Stimulated activated CD4-positive, alpha-beta T cell treated with anti-CD3 and anti-CD28 coated beads, TNF-alpha, amount 100 ng/mL, for 1 hour (primary cell): ENCODE measurements at regions not wholly inside any gene's neighbourhood (a gene's known extent, or its start where the extent isn't known, plus 50 kb on each side); places are given as distances from the start of the nearest gene placed in this dataset.
"Not testable (repeated sequence)": the region's sequence is repeated elsewhere in the genome, so short reads cannot be mapped to it uniquely, and the experiment has no call there.

Source experiments
- DNase-seq, 3 donors: peaks; one replicate each; pipeline ENCODE4 v3.0.0-alpha.2; 2020; ENCODE audit warnings: low read depth in 3 of 3, low spot score in 1 of 3

- DNase-seq, result no peak
Observed at GRCh38 chr17:16888413-16889087, 83.4 kb downstream of the TNFRSF13B start.

DNA sequence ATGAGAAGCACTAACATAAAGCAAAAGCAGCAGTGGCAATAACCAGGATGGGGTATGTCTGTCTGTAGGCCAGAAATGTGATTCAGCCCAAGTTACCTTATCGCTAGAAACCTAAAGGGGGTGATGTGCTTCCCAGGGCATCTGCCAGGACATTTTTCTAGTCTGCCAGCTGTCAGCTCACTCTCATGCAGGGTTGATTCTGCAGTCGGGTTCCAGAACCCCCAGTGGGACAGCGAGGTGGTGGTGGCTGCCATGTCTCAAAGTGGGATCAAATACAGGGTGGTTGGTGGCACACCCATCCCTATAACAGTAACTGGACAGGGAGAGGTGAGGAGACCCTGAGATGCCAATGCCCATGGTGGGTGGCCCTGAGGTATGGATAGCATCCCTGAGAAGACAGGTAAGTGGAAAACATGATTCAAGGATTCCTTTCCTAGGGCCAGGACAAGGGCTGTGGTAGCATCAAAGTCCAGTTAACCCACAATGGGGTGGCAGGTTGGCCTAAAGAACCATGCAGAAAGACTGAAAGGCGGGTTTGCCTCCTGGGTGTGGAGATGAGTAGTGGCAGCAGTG, 84.3 kb downstream of the TNFRSF13B start:
- DNase-seq, result no peak

GRCh38 chr17:16886655-16887322, 85.1 kb downstream of the TNFRSF13B start:
- no peak for DNase-seq

DNA sequence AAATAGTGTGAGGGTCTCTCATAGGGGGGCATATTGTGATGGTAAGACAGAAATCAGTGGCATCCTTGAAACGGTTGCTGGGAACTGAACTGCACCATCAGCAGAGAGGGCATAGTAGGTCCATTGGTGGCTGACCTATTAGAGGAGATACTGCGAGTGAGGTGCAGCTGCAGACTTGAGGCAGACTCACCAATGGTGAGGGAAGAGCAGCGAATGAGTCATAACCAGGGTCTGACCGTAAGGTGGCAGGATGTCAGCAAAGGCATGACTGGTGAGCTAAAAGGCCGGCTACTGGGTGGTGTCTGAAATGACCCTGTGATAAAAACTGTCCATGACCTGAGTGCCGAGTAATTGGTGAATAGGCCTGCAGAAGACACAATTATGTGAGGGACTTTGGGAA, 86.7 kb downstream of the TNFRSF13B start:
- DNase-seq, result not testable (repeated sequence)

GRCh38 chr17:16882926-16883265, 89.0 kb downstream of the TNFRSF13B start:
- not testable (repeated sequence) for DNase-seq

GRCh38 chr17:16882243-16882925, 89.5 kb downstream of the TNFRSF13B start:
- no peak for DNase-seq

- DNase-seq, result no peak
Observed at GRCh38 chr17:16881239-16881924, 90.5 kb downstream of the TNFRSF13B start.

DNA sequence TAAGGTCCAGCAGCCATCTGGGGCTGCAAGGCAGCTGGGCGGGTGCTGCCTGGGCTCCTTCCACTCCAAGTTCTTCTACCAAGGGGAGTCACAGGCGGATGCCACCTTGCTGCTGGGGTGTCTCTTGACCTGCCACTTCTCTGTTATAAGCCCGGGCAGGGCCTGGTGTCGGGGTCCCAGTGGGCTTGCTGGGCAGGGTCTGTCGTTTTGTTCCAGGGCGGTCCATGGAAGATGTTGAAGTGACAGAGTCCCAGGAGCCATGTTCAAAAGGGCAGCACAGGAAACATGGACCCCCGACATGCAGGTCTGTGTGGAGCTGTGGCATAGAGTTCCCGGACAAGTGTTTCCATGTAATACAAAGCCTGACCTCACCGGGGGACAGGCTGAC, 91.1 kb downstream of the TNFRSF13B start:
- DNase-seq, result no peak

DNA sequence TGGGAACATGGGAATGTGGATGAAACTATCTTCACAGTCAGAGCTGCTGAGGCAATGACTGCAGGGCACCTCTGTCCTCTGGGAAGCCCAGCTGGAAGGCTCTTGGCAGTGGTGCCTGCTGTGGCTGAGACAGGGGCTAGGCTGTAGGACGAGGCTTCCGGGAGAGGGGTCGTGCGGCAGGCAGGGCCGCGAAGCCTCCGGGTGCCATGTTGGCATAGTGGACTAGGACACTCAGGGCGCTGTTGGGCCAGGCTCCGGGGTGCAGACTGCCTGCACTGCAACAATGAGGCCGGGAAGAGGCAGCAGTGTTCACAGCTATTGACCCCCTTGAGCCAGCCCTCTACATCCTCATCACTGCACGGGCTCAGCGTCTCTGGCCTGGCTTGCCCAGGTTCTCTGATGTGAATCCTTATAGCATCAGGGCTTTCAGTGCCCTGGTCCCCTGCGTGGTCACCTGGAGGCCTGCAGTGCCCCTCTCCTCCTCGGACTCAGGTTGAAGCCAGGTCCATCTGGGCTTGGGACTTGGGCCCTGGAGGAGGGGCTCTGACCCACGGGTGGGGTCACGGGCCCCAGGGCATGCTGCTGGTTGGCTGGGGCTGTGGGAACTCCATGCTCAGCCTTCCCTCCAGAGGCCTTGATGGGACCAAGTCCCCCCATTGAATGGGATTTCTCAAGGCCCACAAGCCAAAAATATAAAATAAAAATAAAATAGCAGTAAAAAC, 91.6 kb downstream of the TNFRSF13B start:
- no peak for DNase-seq

DNA sequence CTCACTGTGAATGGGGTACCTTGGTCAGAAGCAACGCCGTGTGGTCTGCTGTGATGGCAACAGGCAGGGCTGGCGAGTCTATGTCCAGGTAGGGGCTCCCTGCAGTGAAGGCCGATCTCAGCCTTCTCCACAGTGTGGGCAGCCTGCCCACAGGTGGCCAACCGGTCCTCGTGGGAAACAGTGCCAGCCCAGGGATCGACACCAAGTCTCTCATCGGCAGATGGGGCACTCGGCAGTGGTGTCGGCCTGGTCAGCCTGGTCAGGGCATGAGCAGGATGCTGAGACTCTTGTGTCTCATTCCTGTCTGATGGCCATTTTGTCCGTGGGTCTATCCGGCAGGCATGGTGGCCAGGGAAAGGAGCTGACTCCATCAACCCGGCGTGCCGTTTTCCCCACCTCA, 92.2 kb downstream of the TNFRSF13B start:
- DNase-seq, result no peak

DNA sequence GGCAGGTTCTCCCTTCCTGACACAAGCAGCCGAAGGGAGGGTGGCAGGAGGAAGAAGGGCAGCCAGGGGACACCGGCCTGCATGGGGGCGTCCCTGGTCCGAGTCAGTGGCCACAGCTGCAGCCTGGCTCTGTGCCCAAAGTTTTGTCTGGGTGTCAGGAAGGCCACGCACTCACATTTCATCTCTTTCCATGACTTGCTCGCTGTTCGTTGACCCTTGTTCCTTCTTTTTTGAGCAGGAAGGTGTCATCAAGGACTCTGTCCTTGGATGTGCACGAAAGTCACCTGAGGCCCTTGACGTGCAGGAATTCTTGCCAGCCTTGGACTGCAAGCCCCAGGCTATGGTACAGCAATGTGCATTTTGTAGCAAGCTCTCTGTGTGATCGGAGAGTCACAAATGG, 93.3 kb downstream of the TNFRSF13B start:
- no peak for DNase-seq

GRCh38 chr17:16878084-16878483, 93.8 kb downstream of the TNFRSF13B start:
- DNase-seq, result no peak

- no peak for DNase-seq
Observed at GRCh38 chr17:16877099-16877498, 94.8 kb downstream of the TNFRSF13B start.

- DNase-seq, result no peak
Observed at GRCh38 chr17:16875662-16876061, 96.3 kb downstream of the TNFRSF13B start.

GRCh38 chr17:16874216-16874615, 97.7 kb downstream of the TNFRSF13B start:
- DNase-seq, result not testable (repeated sequence)

GRCh38 chr17:16873174-16874035, 98.5 kb downstream of the TNFRSF13B start:
- DNase-seq, result peak in 1 of 3 donors; percentile 15

DNA sequence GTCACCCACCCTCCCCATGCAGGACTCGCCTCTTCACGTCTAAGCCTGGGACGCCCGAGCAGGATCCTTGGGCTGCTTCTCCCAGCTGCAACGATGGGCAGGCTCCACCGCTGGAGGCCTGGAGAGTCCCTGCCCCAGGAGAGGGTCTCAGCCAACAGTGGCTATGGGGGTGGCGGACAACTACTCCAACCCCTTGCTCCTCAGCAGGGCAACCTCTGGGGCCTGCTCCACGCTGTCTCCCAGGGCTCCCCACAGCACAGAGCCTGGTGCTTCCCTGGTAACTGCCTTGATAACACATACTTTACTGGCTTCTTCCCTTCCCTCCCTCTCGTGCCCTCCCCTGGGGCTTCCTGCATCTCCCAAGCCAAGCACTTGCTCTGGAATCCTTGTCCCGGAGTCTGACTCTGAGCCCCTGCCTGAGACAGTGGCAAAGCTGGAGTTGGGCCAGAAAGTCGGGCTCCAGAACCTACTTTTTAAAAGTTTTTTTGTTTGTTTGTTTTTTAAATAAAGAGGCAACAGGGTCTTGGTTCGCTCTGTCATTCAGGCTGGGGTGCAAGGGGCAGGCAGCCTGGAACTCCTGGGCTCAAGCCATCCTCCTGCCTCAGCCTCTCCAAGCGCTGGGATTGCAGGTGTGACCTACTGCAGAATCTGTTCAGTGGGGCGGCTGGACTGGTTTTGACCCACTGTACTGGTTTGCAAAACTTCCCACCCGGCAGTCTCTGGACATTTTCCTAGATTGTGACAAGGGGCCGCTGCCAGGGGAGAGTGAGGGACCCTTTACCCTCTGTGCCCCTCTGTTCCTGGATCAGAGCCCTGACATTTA, 99.4 kb downstream of the TNFRSF13B start:
- no peak for DNase-seq

- DNase-seq, result not testable (repeated sequence)
Observed at GRCh38 chr17:16871446-16872190, 100.3 kb downstream of the TNFRSF13B start.
